ENCODE measurements at regions not wholly inside any gene's neighbourhood (a gene's known extent, or its start where the extent isn't known, plus 50 kb on each side); places are given as distances from the start of the nearest gene placed in this dataset.
"Not testable (repeated sequence)": the region's sequence is repeated elsewhere in the genome, so short reads cannot be mapped to it uniquely, and the experiment has no call there.

- Histone ChIP-seq H2AFZ (ENCODE audit: insufficient read depth, low read depth, low read length, poor library complexity, severe bottlenecking) (no peak overlapping the region), H4K20me1 (ENCODE audit: control insufficient read depth, insufficient read depth, low read length, poor library complexity, severe bottlenecking) (no peaks in the 10 kb centered on the region), H3K27me3 (replicated peaks in 1 of 4; ENCODE audit: control extremely low read depth in 1 of 4, control insufficient read depth in 3 of 4, insufficient read depth in 4 of 4, low read length in 3 of 4) (no peaks in the 10 kb centered on the region), H3K36me3 (replicated peaks in 1 of 2; ENCODE audit: control extremely low read depth in 1 of 2, control insufficient read depth in 1 of 2, extremely low read depth in 1 of 2, insufficient read depth in 2 of 2, low read length in 1 of 2) (no peaks in the 10 kb centered on the region), H3K9me3 (ENCODE audit: control extremely low read depth in 1 of 3, control insufficient read depth in 2 of 3, insufficient read depth in 1 of 3, low read length in 2 of 3) (peaks cover 0 to 6% (median 4%) of the 10 kb centered on the region in 3 donors), H3K4me3 (ENCODE audit: control extremely low read depth in 1 of 5, extremely low read depth in 1 of 5, insufficient read depth in 1 of 5, low read depth in 2 of 5, low read length in 4 of 5) (no peak overlapping the region), H3K9ac (ENCODE audit: low read length) (no peak overlapping the region), H3K27ac (ENCODE audit: low read length in 2 of 2) (no peak overlapping the region), H3K4me1 (ENCODE audit: control insufficient read depth in 2 of 2, insufficient read depth in 2 of 2, low read length in 2 of 2) (peaks cover 0 to 7% of the 10 kb centered on the region in 2 donors), H3K79me2 (ENCODE audit: control insufficient read depth, insufficient read depth, low read length) (peaks cover 2% of the 10 kb centered on the region), H3K4me2 (replicated peaks; ENCODE audit: low read depth, low read length, poor library complexity, severe bottlenecking) (no peak overlapping the region)
- H3K9me3 Mint-ChIP-seq (ENCODE audit: insufficient read depth) = peaks cover 2% of the 10 kb centered on the region
- CTCF ChIA-PET = no interaction called here
- ATAC-seq (ENCODE audit: low read depth) (no peak), DNase-seq (no peak)
- H3K4me1 Mint-ChIP-seq = peaks cover 23% of the 10 kb centered on the region
- no peak overlapping the region for H3K27ac Mint-ChIP-seq
- no peak for TF ChIP-seq EZH2 (IDR thresholded peaks at IDR 0.05; ENCODE audit: borderline replicate concordance, insufficient read depth, low read depth, low read length, poor library complexity, severe bottlenecking)
- TF ChIP-seq CTCF (IDR thresholded peaks at IDR 0.05) = no peak
- peaks cover 3% of the 10 kb centered on the region for H3K27me3 Mint-ChIP-seq
- H3K4me3 Mint-ChIP-seq = no peak overlapping the region
- intact Hi-C loops (cut with micrococcal nuclease) = no loop called here
- POLR2A ChIA-PET = no interaction called here
Observed at GRCh38 chr21:24423546-24423945, 1183.7 kb downstream of the MRPL39 start.

GRCh38 chr21:24420689-24421088 lies 1186.6 kb downstream of the MRPL39 start:
- POLR2A ChIA-PET = no interaction called here
- no peak overlapping the region for H3K27ac Mint-ChIP-seq
- peaks cover 6% of the 10 kb centered on the region for H3K9me3 Mint-ChIP-seq (ENCODE audit: insufficient read depth)

GRCh38 chr21:24419641-24420040 lies 1187.6 kb downstream of the MRPL39 start:
- H3K9me3 ChIP-seq (ENCODE audit: control extremely low read depth in 1 of 3, control insufficient read depth in 2 of 3, insufficient read depth in 1 of 3, low read length in 2 of 3); H3K4me3 ChIP-seq (ENCODE audit: control extremely low read depth in 1 of 5, extremely low read depth in 1 of 5, insufficient read depth in 1 of 5, low read depth in 2 of 5, low read length in 4 of 5); H3K36me3 ChIP-seq (replicated peaks in 1 of 2; ENCODE audit: control extremely low read depth in 1 of 2, control insufficient read depth in 1 of 2, extremely low read depth in 1 of 2, insufficient read depth in 2 of 2, low read length in 1 of 2); H3K79me2 ChIP-seq (ENCODE audit: control insufficient read depth, insufficient read depth, low read length); H3K9ac ChIP-seq (ENCODE audit: low read length); POLR2A ChIA-PET; H3K4me2 ChIP-seq (replicated peaks; ENCODE audit: low read depth, low read length, poor library complexity, severe bottlenecking); H3K27me3 Mint-ChIP-seq; H3K4me1 ChIP-seq (ENCODE audit: control insufficient read depth in 2 of 2, insufficient read depth in 2 of 2, low read length in 2 of 2); H2AFZ ChIP-seq (ENCODE audit: insufficient read depth, low read depth, low read length, poor library complexity, severe bottlenecking); H3K27ac ChIP-seq (ENCODE audit: low read length in 2 of 2); H3K27me3 ChIP-seq (replicated peaks in 1 of 4; ENCODE audit: control extremely low read depth in 1 of 4, control insufficient read depth in 3 of 4, insufficient read depth in 4 of 4, low read length in 3 of 4); H3K4me3 Mint-ChIP-seq; H3K27ac Mint-ChIP-seq; ATAC-seq (ENCODE audit: low read depth); CTCF ChIA-PET; H4K20me1 ChIP-seq (ENCODE audit: control insufficient read depth, insufficient read depth, low read length, poor library complexity, severe bottlenecking); DNase-seq; intact Hi-C loops (cut with micrococcal nuclease); H3K9me3 Mint-ChIP-seq (ENCODE audit: insufficient read depth): not testable (repeated sequence)
- peaks cover 14% of the 10 kb centered on the region for H3K4me1 Mint-ChIP-seq

More at GRCh38 chr21:24420689-24421088, 1186.6 kb downstream of the MRPL39 start:
- Histone ChIP-seq H3K4me1 (ENCODE audit: control insufficient read depth in 2 of 2, insufficient read depth in 2 of 2, low read length in 2 of 2) (peaks cover 0 to 3% of the 10 kb centered on the region in 2 donors), H3K36me3 (replicated peaks in 1 of 2; ENCODE audit: control extremely low read depth in 1 of 2, control insufficient read depth in 1 of 2, extremely low read depth in 1 of 2, insufficient read depth in 2 of 2, low read length in 1 of 2) (no peaks in the 10 kb centered on the region), H3K27ac (ENCODE audit: low read length in 2 of 2) (no peak overlapping the region), H3K4me3 (ENCODE audit: control extremely low read depth in 1 of 5, extremely low read depth in 1 of 5, insufficient read depth in 1 of 5, low read depth in 2 of 5, low read length in 4 of 5) (no peak overlapping the region), H3K9me3 (ENCODE audit: control extremely low read depth in 1 of 3, control insufficient read depth in 2 of 3, insufficient read depth in 1 of 3, low read length in 2 of 3) (peaks cover 0 to 8% (median 4%) of the 10 kb centered on the region in 3 donors), H3K4me2 (replicated peaks; ENCODE audit: low read depth, low read length, poor library complexity, severe bottlenecking) (no peak overlapping the region), H3K9ac (ENCODE audit: low read length) (no peak overlapping the region), H4K20me1 (ENCODE audit: control insufficient read depth, insufficient read depth, low read length, poor library complexity, severe bottlenecking) (no peaks in the 10 kb centered on the region), H3K27me3 (replicated peaks in 1 of 4; ENCODE audit: control extremely low read depth in 1 of 4, control insufficient read depth in 3 of 4, insufficient read depth in 4 of 4, low read length in 3 of 4) (no peaks in the 10 kb centered on the region), H2AFZ (ENCODE audit: insufficient read depth, low read depth, low read length, poor library complexity, severe bottlenecking) (no peak overlapping the region), H3K79me2 (ENCODE audit: control insufficient read depth, insufficient read depth, low read length) (no peaks in the 10 kb centered on the region)
- ATAC-seq (ENCODE audit: low read depth) (no peak), DNase-seq (peak; percentile 28)
- Mint-ChIP-seq H3K4me3 (no peak overlapping the region), H3K4me1 (peaks cover 16% of the 10 kb centered on the region), H3K27me3 (no peaks in the 10 kb centered on the region)
- TF ChIP-seq CTCF (IDR thresholded peaks at IDR 0.05) = no peak
- TF ChIP-seq EZH2 (IDR thresholded peaks at IDR 0.05; ENCODE audit: borderline replicate concordance, insufficient read depth, low read depth, low read length, poor library complexity, severe bottlenecking) = no peak
- intact Hi-C loops (cut with micrococcal nuclease) = no loop called here
- no CpG with 5 or more reads among the region's 1 CpG for WGBS (ENCODE audit: insufficient coverage)
- CTCF ChIA-PET = no interaction called here

All from B cell (primary cell).